ENCODE measurements at regions not wholly inside any gene's neighbourhood (a gene's known extent, or its start where the extent isn't known, plus 50 kb on each side); places are given as distances from the start of the nearest gene placed in this dataset.

GRCh38 chr7:80350430-80350829, 161.4 kb downstream of the GNAT3 start:
- no peaks in the 10 kb centered on the region for H3K27me3 Mint-ChIP-seq (ENCODE audit: unreplicated experiment)
- no peaks in the 10 kb centered on the region for H3K9me3 Mint-ChIP-seq (ENCODE audit: unreplicated experiment)
- no peak overlapping the region for H3K27ac Mint-ChIP-seq (ENCODE audit: unreplicated experiment)
- no peak for DNase-seq (ENCODE audit: low spot score)
- no peak for TF ChIP-seq CTCF (IDR thresholded peaks at IDR 0.05; ENCODE audit: unreplicated experiment)
- no peak overlapping the region for H3K4me3 Mint-ChIP-seq (ENCODE audit: unreplicated experiment)
- H3K4me1 Mint-ChIP-seq (ENCODE audit: unreplicated experiment), result peaks cover 3% of the 10 kb centered on the region
- no peaks in the 10 kb centered on the region for H3K36me3 Mint-ChIP-seq (ENCODE audit: low read depth, unreplicated experiment)

DNA sequence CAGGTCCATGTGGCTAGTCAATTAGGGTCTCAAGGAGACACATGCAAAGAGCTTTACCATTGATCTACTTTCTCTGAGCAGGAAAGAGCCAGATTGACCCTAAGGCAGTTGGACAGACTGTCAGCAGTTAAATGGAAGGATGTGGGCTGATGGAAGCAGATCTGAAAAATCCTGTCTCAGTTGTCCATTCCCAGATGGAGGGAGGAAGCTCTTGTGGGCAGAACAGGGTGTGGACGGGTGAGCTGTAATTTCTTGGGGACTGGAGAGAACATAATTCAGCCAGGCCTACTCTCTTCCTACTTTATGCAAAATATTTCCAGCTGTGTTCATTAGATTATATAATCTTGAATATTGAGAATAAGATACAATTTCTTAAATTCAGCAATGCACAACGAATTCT, 163.6 kb downstream of the GNAT3 start:
- H3K4me3 Mint-ChIP-seq (ENCODE audit: unreplicated experiment), result no peak overlapping the region
- no peak for TF ChIP-seq CTCF (IDR thresholded peaks at IDR 0.05; ENCODE audit: unreplicated experiment)
- DNase-seq (ENCODE audit: low spot score), result no peak
- H3K36me3 Mint-ChIP-seq (ENCODE audit: low read depth, unreplicated experiment), result no peaks in the 10 kb centered on the region
- peaks cover 3% of the 10 kb centered on the region for H3K4me1 Mint-ChIP-seq (ENCODE audit: unreplicated experiment)
- H3K27ac Mint-ChIP-seq (ENCODE audit: unreplicated experiment), result no peak overlapping the region
- no peaks in the 10 kb centered on the region for H3K27me3 Mint-ChIP-seq (ENCODE audit: unreplicated experiment)
- H3K9me3 Mint-ChIP-seq (ENCODE audit: unreplicated experiment), result no peaks in the 10 kb centered on the region

DNA sequence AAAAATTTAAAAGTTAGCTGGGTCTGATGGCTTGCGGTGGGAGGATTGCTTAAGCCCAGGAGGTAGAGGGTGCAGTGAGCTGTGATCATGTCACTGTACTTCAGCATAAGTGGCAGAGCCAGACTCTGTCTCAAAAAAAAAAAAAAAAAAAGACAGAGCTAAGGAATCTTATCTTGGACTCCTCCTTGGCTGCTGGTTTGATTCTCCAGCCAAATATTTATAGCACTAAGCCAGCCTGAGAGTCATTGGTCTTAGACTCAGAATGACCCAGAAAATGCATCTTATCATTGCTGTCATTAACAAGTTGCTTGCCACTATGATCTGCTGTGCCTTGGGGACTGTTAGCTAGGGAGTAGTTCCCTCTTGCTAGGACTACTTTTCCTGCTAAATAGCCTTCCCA, 164.7 kb downstream of the GNAT3 start:
- H3K27me3 Mint-ChIP-seq (ENCODE audit: unreplicated experiment), result no peaks in the 10 kb centered on the region
- no peak overlapping the region for H3K27ac Mint-ChIP-seq (ENCODE audit: unreplicated experiment)
- DNase-seq (ENCODE audit: low spot score), result no peak
- no peak for TF ChIP-seq CTCF (IDR thresholded peaks at IDR 0.05; ENCODE audit: unreplicated experiment)
- peaks cover 3% of the 10 kb centered on the region for H3K4me1 Mint-ChIP-seq (ENCODE audit: unreplicated experiment)
- no peaks in the 10 kb centered on the region for H3K36me3 Mint-ChIP-seq (ENCODE audit: low read depth, unreplicated experiment)
- no peak overlapping the region for H3K4me3 Mint-ChIP-seq (ENCODE audit: unreplicated experiment)
- H3K9me3 Mint-ChIP-seq (ENCODE audit: unreplicated experiment), result no peaks in the 10 kb centered on the region

- no peak for DNase-seq (ENCODE audit: low spot score)
- H3K27ac Mint-ChIP-seq (ENCODE audit: unreplicated experiment), result no peak overlapping the region
- H3K4me1 Mint-ChIP-seq (ENCODE audit: unreplicated experiment), result peaks cover 3% of the 10 kb centered on the region
Observed at GRCh38 chr7:80346704-80347103, 165.2 kb downstream of the GNAT3 start.

More at GRCh38 chr7:80346704-80347103, 165.2 kb downstream of the GNAT3 start:
- no peak overlapping the region for H3K4me3 Mint-ChIP-seq (ENCODE audit: unreplicated experiment)
- no peaks in the 10 kb centered on the region for H3K27me3 Mint-ChIP-seq (ENCODE audit: unreplicated experiment)
- TF ChIP-seq CTCF (IDR thresholded peaks at IDR 0.05; ENCODE audit: unreplicated experiment), result no peak
- no peaks in the 10 kb centered on the region for H3K9me3 Mint-ChIP-seq (ENCODE audit: unreplicated experiment)
- H3K36me3 Mint-ChIP-seq (ENCODE audit: low read depth, unreplicated experiment), result no peaks in the 10 kb centered on the region

Measured in endothelial cell (in vitro differentiated cells).